ENCODE measurements at regions not wholly inside any gene's neighbourhood (a gene's known extent, or its start where the extent isn't known, plus 50 kb on each side); places are given as distances from the start of the nearest gene placed in this dataset.
"Not testable (repeated sequence)": the region's sequence is repeated elsewhere in the genome, so short reads cannot be mapped to it uniquely, and the experiment has no call there.

- no peak for DNase-seq (ENCODE audit: low spot score)
- intact Hi-C loops (cut with DNase I) = no loop called here
Observed at GRCh38 chr5:9781275-9781674, 151.1 kb upstream of the TAS2R1 start.

DNA sequence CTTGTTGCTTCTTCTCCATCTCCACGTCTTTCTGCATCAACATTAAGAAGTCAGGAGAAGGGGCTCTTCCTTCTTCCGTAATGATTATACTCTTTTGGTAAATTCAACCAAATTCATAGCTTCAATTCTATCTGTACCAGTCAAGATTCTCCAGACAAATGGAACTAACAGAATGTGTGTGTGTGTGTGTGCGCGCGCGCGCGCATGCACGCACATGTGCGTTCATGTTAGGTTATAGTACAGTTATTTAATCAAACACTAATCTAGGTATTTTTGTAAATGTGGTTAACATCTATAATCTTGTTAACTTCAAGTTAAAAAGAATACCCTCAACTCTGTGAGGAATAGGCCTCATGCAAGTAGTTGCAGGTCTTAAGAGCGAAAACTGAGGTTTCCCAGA lies 150.3 kb upstream of the TAS2R1 start:
- intact Hi-C loops (cut with DNase I) = no loop called here

DNA sequence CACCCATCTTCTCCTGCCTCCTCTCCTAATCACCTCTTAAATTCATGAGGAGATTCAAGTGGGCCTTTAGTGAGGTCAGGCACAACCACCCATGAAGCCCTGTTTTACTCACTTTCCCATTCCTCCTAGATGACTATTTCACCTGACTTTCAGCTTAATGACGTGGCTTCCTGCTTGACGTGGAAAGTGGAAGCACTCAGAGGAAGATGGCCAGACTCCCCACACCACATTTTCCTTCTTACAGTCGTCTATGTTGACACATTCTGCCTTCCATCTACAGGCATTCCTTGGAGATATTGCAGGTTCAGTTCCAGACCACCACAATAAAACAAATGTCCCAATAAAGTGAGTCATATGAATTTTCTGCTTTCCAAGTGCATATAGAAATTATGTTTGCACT lies 146.4 kb upstream of the TAS2R1 start:
- intact Hi-C loops (cut with DNase I) = no loop called here
- no peak for DNase-seq (ENCODE audit: low spot score)

More for the DNA sequence above, 150.3 kb upstream of the TAS2R1 start:
- no peak for DNase-seq (ENCODE audit: low spot score)

DNA sequence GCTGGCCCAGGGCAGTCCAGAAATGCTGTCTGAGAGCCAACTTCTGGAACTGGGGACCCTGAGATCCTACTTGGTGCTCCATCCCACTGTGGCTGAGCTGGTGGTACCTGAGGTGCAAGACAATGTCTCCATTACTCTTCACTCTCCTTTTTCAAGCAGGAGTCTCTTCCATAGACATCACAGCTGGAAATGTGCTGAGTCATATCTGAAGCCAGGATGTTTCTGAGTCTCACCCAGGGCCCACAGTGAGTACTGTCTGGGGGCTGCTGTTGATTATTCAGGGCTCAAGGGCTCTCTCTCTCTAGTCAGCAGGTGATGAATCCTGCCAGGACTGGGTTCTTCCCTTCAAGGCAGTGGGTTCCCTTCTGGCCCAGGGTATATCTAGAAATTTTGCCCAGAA lies 145.2 kb upstream of the TAS2R1 start:
- intact Hi-C loops (cut with DNase I) = no loop called here
- no peak for DNase-seq (ENCODE audit: low spot score)

- DNase-seq (ENCODE audit: low spot score) = no peak
- intact Hi-C loops (cut with DNase I) = no loop called here
Observed at GRCh38 chr5:9774472-9775079, 144.4 kb upstream of the TAS2R1 start.

DNA sequence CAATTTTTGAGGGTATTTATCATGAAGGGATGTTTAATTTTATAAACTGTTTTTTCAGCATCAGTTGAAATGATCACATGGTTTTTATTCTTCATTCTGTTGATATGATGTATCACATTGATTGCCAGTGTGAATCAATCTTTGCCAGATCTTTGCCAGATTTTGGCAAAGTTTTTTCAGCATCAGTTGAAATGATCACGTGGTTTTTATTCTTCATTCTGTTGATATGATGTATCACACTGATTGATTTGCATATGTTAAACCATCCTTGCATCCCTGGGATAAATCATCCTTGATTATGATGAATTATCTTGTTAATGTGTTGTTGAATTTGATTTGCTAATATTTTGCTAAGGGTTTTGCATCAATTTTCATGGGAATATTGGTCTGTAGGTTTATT lies 140.9 kb upstream of the TAS2R1 start:
- intact Hi-C loops (cut with DNase I) = no loop called here
- no peak for DNase-seq (ENCODE audit: low spot score)

GRCh38 chr5:9766581-9766980 lies 136.4 kb upstream of the TAS2R1 start:
- intact Hi-C loops (cut with DNase I) = no loop called here
- DNase-seq (ENCODE audit: low spot score) = no peak

DNA sequence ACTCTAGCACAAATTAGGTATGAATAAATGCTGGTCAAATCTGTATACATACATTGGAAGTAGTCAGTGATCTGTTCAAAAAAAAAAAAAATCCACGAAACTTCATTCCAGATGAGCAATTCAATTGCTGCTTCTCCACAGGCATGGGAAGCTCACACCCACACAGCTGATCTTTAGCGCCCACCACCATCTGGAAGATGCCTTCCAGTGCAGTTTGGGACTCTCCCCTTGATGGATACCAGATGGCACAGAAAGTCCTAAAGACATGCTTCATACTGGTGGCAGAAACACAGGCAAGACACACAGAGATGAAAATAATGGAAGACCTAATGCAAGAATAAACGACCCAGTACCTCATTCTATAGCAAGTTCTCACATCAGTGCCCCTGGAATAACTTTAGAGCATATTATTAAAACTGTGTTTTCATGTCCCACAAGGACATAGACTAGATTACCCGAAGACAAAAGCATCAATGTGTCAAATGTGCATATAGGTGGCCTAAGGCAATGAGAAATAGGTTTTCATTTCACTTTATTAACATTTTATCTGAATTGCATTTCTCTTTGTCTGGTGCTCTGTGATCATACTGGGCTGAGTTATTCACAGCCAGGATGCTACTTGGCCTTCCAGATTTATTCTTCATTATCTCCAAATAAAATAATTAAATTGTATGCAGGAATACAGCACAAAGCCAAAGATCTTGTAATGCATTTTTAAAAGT lies 135.4 kb upstream of the TAS2R1 start:
- no peak for DNase-seq (ENCODE audit: low spot score)
- intact Hi-C loops (cut with DNase I) = no loop called here

DNA sequence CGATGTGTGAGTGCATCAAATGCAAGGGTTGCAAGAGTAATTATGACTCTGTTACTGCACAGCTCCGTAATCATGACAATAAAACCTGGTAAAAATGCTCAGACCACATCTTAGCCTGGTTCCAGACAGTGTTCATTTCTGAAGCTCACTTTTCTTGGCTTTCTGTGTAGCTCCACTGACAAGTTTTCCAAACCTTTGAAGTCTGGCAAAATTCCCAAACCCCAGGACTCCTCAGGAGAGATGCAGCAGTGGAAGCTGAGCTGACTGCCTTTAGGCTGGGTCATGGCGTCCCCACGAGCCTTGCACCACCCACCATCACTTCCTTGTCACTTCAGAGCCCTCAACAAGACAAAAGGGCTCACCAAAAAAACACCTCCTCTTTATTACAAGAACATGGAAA lies 131.6 kb upstream of the TAS2R1 start:
- DNase-seq (ENCODE audit: low spot score) = no peak
- intact Hi-C loops (cut with DNase I) = no loop called here

DNA sequence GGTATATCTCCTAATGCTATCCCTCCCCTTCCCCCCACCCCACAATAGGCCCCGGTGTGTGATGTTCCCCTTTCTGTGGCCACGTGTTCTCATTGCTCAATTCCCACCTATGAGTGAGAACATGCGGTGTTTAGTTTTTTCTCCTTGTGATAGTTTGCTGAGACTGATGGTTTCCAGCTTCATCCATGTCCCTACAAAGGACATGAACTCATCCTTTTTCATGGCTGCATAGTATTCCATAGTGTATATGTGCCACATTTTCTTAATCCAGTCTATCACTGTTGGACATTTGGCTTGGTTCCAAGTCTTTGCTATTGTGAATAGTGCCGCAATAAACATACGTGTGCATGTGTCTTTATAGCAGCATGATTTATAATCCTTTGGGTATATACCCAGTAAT lies 122.5 kb upstream of the TAS2R1 start:
- intact Hi-C loops (cut with DNase I); DNase-seq (ENCODE audit: low spot score): not testable (repeated sequence)

- DNase-seq (ENCODE audit: low spot score) = no peak
- intact Hi-C loops (cut with DNase I) = no loop called here
Observed at GRCh38 chr5:9743507-9743906, 113.4 kb upstream of the TAS2R1 start.

DNA sequence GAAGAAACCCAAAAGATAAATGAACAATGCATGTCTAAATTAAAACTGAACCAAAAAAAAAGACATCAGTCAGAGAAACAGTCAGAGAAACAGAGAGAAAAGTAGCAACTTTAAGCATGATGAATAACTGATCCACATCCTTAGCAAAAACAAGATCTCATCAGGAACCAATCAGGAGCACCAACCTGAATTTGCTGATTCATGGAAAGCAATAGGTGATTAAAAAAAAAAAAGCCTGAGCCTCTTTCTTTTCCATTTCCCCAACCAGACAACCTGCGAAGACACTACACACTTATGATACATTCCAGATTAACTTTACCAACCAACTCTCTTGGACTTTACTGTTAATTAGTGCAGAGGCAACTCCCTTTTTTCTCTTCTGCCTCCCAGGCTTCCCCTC lies 112.7 kb upstream of the TAS2R1 start:
- intact Hi-C loops (cut with DNase I) = no loop called here
- DNase-seq (ENCODE audit: low spot score) = no peak

GRCh38 chr5:9739135-9739534 lies 109.0 kb upstream of the TAS2R1 start:
- intact Hi-C loops (cut with DNase I) = no loop called here
- DNase-seq (ENCODE audit: low spot score) = no peak

GRCh38 chr5:9737265-9737664 lies 107.1 kb upstream of the TAS2R1 start:
- intact Hi-C loops (cut with DNase I) = no loop called here

DNA sequence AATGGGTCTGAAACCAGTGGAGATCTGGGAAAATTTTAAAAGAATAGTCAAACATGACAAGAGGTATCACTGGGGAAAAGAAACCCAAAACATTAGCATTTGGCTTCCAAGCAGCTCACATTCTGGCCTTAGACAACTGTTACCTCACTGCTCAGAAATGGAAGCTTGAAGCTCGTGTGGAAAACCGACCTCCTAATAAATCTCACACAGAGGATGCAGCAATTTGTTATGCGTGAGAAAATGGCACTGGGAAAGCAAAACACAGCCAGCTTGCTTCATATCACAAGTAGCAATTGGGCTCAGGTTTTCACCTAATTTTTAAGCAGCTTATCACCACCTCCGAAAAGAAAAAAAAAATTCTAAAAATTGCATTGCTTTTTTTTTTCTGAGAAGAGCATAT lies 103.3 kb upstream of the TAS2R1 start:
- intact Hi-C loops (cut with DNase I) = no loop called here
- no peak for DNase-seq (ENCODE audit: low spot score)

More at GRCh38 chr5:9737265-9737664, 107.1 kb upstream of the TAS2R1 start:
- no peak for DNase-seq (ENCODE audit: low spot score)

DNA sequence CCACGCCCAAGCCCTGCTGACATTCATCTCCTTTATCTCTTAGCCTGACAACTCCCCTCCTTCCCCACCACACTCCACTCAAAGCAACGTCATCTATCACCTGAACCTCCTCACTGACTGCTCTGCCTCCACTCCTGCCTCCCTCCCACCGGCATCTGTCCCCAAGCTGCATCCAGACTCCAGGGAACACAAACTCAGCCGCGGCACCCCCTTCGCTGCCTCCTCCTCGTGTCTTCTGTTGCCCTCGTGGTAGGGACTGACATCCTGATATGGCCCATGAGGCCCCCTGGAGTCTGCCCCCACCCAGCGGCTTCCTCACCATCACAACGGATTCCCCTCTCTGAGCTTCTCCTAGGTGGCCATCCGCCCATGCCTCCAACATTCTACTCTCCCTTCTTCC lies 101.0 kb upstream of the TAS2R1 start:
- intact Hi-C loops (cut with DNase I) = no loop called here
- no peak for DNase-seq (ENCODE audit: low spot score)

GRCh38 chr5:9728261-9728660 lies 98.1 kb upstream of the TAS2R1 start:
- DNase-seq (ENCODE audit: low spot score) = no peak
- intact Hi-C loops (cut with DNase I) = no loop called here

DNA sequence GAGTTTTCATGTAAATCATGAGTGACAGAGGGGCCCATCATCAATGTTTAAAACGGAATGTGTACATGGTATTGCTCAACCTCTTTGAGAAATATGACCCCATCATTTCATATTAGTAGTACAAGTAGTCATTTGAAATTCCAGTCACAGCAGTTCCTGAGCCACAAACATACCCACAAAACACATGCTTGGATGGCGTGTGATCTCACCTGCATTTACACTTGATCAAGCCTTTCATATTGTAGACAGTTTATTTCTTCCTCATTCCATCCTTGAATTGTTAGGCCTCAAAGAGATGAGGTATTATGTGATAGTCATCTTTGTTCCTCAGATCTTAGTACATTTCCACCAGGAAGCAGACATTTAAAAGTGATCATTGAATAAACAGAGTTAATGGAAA lies 96.8 kb upstream of the TAS2R1 start:
- intact Hi-C loops (cut with DNase I) = no loop called here

DNA sequence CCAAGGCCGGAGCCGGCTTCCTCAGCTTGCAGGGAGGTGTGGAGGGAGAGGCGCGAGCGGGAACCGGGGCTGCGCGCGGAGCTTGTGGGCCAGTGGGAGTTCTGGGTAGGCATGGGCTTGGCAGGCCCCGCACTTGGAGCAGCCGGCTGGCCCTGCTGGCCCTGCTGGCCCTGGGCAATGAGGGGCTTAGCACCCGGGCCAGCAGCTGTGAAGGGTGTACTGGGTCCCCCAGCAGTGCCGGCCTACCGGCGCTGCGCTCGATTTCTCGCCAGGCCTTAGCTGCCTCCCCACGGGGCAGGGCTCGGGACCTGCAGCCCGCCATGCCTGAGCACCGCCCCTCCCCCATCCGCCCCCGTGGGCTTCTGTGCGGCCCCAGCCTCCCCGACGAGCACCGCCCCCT lies 95.1 kb upstream of the TAS2R1 start:
- intact Hi-C loops (cut with DNase I); DNase-seq (ENCODE audit: low spot score): not testable (repeated sequence)

More for the DNA sequence above, 96.8 kb upstream of the TAS2R1 start:
- DNase-seq (ENCODE audit: low spot score) = no peak

DNA sequence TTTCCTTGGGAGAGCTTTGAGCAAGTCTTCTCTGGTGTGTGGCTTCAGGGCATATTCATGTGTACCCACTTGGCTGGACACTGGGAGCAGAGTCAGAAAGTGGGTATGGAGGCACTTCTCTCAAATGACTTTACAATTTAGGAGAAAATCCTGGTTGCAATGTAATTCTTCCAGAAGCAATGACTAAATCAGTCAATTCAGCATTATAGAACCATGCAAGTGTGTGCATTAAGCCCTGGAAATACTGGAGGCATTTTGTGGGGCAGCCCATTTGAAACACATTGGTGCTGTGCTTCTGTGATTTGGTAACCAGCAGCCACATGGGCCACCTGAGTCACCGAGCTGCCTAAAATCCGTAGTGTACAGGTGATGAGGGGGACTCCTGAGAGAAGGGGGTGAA lies 94.6 kb upstream of the TAS2R1 start:
- intact Hi-C loops (cut with DNase I) = no loop called here
- no peak for DNase-seq (ENCODE audit: low spot score)

DNA sequence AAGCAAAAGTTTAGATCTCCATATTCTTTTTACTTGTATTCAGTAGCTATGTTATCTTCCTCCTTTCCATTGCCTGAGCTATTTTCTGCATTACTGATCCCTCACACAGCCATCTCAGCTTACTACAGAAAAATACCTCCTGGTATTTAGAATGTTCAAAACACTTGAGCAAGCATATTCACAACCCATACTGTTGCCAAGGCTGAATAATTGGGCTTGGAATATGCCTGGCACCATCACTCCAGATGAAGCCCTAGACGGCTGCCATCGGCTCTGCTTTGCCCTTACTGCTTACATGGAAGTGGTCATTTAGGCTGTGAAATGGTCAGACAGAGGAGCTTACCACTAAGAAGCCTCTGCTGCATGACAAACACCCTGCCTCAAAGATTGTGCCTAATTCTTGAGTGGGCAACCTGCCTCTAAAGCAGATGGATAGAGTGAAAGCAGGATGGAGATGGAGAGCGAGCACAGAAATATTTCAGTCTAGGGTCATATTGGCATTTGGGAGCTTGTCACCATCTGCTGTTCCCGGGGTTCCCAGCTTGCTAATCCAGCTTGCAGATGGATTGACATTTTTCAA lies 92.5 kb upstream of the TAS2R1 start:
- DNase-seq (ENCODE audit: low spot score) = no peak
- intact Hi-C loops (cut with DNase I) = no loop called here
